Stimulated activated CD4-positive, alpha-beta T cell treated with anti-CD3 and anti-CD28 coated beads, Interleukin-1b, Interleukin-23, amount 100 ng/mL, for 24 hours (primary cell): ENCODE measurements at regions not wholly inside any gene's neighbourhood (a gene's known extent, or its start where the extent isn't known, plus 50 kb on each side); places are given as distances from the start of the nearest gene placed in this dataset.
"Not testable (repeated sequence)": the region's sequence is repeated elsewhere in the genome, so short reads cannot be mapped to it uniquely, and the experiment has no call there.

Experiments used
- DNase-seq, 4 experiments: peaks; one replicate each; pipeline ENCODE4 v3.0.0-alpha.2; 2020; ENCODE audit warnings: low read depth in 4 of 4, low spot score in 1 of 4

- DNase-seq: no peak
These were observed 136.3 kb upstream of the ESR1 start for GRCh38 chr6:151671195-151671594.

- no peak for DNase-seq
These were observed 132.9 kb upstream of the ESR1 start for GRCh38 chr6:151674578-151674977.

DNA sequence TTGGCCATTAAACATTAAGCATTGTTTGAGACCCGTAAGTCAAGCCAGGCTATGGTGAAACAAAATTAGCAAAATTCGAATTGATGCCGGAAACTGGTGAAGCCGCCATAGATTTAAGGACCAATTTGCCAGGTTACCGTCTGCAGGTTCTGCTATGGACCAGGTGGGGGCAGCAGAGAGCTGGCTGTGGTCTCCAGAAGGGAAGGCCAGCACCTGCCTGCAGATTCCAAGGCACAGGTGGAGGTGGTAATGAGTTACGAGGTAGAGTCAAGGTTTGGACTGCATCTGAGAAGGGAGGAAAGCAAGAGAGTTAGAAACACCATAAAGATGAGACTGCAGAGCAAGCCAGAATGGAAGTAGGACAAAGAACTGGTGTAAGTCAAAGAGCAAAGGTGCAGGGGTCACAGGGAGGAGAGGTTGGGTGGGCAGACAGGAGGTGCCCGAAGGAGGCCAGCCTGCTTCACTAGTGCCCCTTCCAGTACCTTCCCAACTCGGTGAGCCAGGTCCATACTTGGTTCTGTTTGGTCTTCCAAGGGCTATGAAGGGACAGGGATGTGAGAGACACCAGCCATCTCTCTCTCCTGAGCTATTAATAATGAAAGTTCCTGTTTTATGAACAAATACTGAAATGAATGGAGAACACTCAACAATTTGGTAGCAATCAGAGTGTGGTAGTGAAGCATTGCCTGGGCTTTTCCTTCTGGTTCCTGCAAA, 131.6 kb upstream of the ESR1 start:
- DNase-seq: peak in 3 of 4 experiments; percentile 31 to 36 (median 32)

GRCh38 chr6:151676460-151676945, 131.0 kb upstream of the ESR1 start:
- no peak for DNase-seq

- DNase-seq: no peak
These were observed 130.1 kb upstream of the ESR1 start for GRCh38 chr6:151677404-151677803.

DNA sequence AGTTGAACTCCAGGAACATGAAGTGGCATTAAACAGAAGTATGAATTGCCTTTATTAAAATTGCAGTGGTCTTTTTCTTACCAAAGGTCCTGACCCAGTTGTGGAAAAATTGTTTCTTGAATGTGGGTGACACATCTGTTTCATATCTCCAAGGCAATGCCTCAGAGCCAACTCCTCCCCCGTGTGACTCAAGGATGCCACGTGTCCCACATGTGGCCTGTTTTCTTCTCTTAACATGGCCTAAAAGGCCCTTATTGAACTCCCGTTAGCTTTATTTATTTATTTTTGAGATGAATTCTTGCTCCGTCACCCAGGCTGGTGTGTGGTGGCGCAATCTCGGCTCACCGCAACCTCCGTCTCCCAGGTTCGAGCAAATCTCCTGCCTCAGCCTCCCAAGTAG, 128.4 kb upstream of the ESR1 start:
- peak in 1 of 4 experiments; percentile 21 for DNase-seq

- DNase-seq: no peak
These were observed 127.5 kb upstream of the ESR1 start for GRCh38 chr6:151679941-151680340.

DNA sequence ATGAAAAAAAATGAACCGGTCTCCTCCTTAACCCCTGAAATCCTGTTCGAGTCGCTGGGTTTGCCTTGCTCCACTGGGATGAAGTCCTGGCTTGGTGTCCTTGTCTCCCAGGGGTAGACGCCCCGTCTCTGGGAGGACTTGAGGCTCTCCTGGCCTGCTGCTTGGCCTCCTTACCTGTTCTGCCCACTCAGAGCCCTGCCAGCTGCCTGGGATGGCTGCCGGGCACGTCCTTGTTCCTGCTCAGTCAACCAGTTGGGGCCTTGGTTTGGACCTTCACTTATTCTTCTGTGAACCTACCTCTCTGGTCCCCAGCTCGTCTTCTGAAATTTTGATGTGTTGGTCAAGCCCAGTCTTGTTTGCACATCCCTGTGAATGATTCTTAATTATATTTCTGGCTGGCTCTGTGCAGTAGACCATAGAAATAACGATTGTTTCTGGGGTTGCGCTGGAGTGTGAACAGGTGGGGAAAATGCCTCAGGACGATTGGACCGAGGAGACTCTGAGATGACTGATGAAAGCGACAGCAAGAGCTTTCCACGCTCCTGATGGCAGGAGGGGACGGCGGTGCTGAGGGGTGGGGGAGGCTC, 126.5 kb upstream of the ESR1 start:
- no peak for DNase-seq

DNA sequence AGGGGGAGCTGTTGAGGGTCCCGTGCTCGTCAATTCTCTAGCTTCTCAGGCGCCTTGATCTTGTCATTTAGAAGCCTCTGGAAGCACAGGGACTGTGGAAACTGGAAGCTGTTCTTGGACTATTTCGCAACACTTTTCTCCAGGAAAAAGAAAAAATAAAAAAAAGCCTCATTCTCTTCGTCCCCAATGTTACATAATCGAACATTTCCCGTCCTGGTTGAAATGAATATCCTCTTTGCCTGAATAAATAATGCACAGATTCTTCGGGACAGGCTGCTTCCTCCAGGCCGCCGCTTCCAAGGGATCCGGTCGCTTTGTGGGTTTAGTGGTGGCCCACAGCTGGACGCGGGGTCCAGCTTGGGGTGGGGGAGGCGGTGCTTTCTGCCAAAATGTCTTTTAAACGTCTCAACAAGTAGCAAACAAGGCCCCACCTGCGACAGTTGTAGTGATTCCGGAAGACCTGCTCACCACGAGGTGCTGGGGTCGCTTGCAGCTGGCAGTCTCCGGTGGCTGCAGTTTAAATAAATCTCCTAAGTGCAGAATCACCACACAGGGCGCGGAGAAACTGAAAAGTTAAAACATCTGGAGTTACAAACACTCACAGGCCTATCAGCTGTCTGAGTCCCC, 125.9 kb upstream of the ESR1 start:
- no peak for DNase-seq

- DNase-seq: no peak
These were observed 125.2 kb upstream of the ESR1 start for GRCh38 chr6:151682251-151682650.

DNA sequence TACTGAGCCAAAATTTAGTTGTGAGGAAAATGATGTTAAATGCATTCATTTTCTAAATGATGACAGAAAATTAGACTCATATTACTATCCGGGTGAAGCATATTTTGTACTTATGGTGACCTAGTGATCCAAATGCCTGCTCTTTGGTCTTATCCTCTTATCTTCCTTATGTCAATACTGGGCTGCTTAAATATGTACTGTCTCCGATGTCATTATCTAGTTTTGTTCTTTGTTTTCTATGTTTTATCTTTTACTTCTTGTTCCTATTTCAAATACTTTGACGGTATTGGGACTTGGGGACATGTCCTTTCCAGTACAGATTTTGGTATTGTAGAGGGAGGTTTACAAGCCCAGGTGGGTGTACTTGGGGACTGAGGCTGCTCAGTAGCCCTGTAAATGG, 124.6 kb upstream of the ESR1 start:
- no peak for DNase-seq

GRCh38 chr6:151683381-151683780, 124.1 kb upstream of the ESR1 start:
- DNase-seq: no peak

DNA sequence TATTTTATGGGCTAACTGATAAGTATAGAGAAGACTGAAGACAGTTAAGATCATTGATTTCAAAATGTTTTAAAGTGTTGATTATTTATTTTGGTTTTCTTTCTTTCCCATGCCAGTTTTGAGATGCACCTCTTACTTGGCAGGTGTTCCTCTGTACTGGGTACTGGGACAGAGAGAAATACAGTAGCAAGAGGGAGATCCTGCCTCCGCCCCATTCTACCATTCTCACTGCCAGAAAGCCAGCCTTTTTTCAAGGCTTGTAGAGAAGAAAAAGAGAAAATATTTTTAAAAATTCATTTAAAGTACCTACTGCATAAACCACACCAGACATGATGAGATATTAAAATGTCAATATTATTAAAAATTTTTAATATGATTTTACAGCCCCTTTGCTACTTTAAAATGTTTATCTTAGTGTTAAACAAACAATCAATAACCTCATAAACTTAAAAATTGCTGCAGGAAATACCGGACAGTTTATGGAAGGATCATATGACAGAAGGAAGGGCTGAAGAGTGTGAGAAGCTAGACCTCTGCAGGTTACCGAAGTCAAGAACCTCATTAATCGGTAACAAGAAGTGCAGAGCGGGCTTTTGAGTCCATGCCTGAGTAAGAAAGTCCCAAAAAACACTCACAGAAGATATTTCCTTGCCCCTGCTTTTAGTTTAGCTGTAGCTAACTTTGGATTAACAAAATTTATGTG, 117.8 kb upstream of the ESR1 start:
- DNase-seq: no peak

- no peak for DNase-seq
These were observed 117.2 kb upstream of the ESR1 start for GRCh38 chr6:151690303-151690702.

- DNase-seq: peak in 1 of 4 experiments; percentile 14
These were observed 116.5 kb upstream of the ESR1 start for GRCh38 chr6:151690768-151691562.

- no peak for DNase-seq
These were observed 115.3 kb upstream of the ESR1 start for GRCh38 chr6:151692216-151692615.

DNA sequence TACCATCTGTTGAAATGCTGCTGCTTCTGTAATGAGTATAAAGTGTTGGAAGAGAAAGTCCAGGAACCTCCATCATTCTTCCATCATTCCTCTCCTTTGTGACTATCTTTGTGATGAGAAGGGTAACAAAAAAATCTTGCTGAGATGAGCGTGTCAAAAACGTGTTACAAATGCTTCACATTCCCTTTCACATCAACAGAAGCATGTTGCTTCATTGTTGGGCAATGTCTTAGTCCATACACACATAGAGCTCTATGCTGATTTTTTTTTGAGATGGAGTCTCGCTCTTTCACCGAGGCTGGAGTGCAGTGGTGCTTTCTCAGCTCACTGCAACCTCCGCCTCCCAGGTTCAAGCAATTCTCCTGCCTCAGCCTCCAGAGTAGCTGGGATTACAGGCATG, 114.1 kb upstream of the ESR1 start:
- no peak for DNase-seq

GRCh38 chr6:151695156-151695555, 112.3 kb upstream of the ESR1 start:
- DNase-seq: no peak

- DNase-seq: not testable (repeated sequence)
These were observed 111.2 kb upstream of the ESR1 start for GRCh38 chr6:151696302-151696701.

GRCh38 chr6:151698931-151699700, 108.4 kb upstream of the ESR1 start:
- no peak for DNase-seq
